GM12874 (cell line): ENCODE measurements at regions not wholly inside any gene's neighbourhood (a gene's known extent, or its start where the extent isn't known, plus 50 kb on each side); places are given as distances from the start of the nearest gene placed in this dataset.
A peak's percentile ranks its signal among the peaks of the same experiment; 100 is the strongest.

Experiments used
- CTCF ChIP-seq: IDR thresholded peaks from 2 replicates; pipeline ENCODE4 v1.5.1; 2011; ENCODE audit warnings: low read depth, mild to moderate bottlenecking, control low read depth, low read length, moderate library complexity; ENCODE audit not compliant: insufficient read depth

- TF ChIP-seq CTCF, result no peak
These were observed 339.0 kb downstream of the RAD51AP2 start for GRCh38 chr2:17179145-17179808.

- no peak for TF ChIP-seq CTCF
These were observed 341.2 kb downstream of the RAD51AP2 start for GRCh38 chr2:17177088-17177487.

GRCh38 chr2:17171446-17172049, 346.7 kb downstream of the RAD51AP2 start:
- TF ChIP-seq CTCF, result peak; percentile 67

- TF ChIP-seq CTCF, result no peak
These were observed 351.7 kb downstream of the RAD51AP2 start for GRCh38 chr2:17166506-17166905.

- TF ChIP-seq CTCF, result no peak
These were observed 353.7 kb downstream of the RAD51AP2 start for GRCh38 chr2:17164550-17164949.

GRCh38 chr2:17163638-17164037, 354.6 kb downstream of the RAD51AP2 start:
- TF ChIP-seq CTCF, result no peak

GRCh38 chr2:17162713-17163112, 355.5 kb downstream of the RAD51AP2 start:
- TF ChIP-seq CTCF, result no peak
